ENCODE measurements at regions not wholly inside any gene's neighbourhood (a gene's known extent, or its start where the extent isn't known, plus 50 kb on each side); places are given as distances from the start of the nearest gene placed in this dataset.
"Not testable (repeated sequence)": the region's sequence is repeated elsewhere in the genome, so short reads cannot be mapped to it uniquely, and the experiment has no call there.

DNA sequence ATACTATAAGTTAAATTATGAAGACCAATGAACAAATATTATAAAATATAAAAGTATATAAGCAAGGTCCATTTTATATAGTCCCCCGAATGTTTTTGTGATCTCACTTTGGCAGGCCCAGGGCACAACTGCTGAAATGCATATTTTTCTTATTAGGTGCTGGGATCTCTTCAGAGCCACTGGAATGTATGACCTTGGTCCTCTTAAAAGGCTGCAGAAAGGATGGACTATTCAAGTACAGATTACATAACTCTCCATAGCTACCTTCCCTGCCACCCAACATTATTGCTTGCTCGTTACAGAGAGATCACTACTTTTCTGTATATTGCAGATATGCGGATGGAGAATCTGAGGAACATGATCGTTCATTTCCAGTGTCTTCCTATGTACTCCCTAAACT is 925.6 kb upstream of the CELF4 start:
- Mint-ChIP-seq H3K36me3 (ENCODE audit: low read depth) (no peaks in the 10 kb centered on the region), H3K27me3 (ENCODE audit: insufficient read depth, low read depth, poor library complexity) (peaks cover 5% of the 10 kb centered on the region), H3K4me3 (no peak overlapping the region), H3K9me3 (no peaks in the 10 kb centered on the region), H3K4me1 (peaks cover 24% of the 10 kb centered on the region), H3K27ac (no peak overlapping the region)
- no peaks in the 10 kb centered on the region for H3K79me2 ChIP-seq (replicated peaks; ENCODE audit: insufficient read depth)
- TF ChIP-seq NANOG (IDR thresholded peaks at IDR 0.05; ENCODE audit: borderline replicate concordance): no peak
- TF ChIP-seq JUNB (IDR thresholded peaks at IDR 0.05; ENCODE audit: unreplicated experiment): no peak
- TF ChIP-seq ZNF331 (CRISPR knock-in tag; IDR thresholded peaks at IDR 0.05; ENCODE audit: low read depth): no peak
- no peak for TF ChIP-seq ZNF114 (CRISPR knock-in tag; IDR thresholded peaks at IDR 0.05)
- TF ChIP-seq EZH2phosphoT487 (IDR thresholded peaks at IDR 0.05; ENCODE audit: unreplicated experiment): no peak
- TF ChIP-seq STAT1 (IDR thresholded peaks at IDR 0.05; ENCODE audit: unreplicated experiment): no peak
- TF ChIP-seq EZH2 (IDR thresholded peaks at IDR 0.05; ENCODE audit: low read depth, unreplicated experiment): no peak
- no peak overlapping the region for H3K4me2 ChIP-seq
- H3K4me3 ChIP-seq: no peak overlapping the region
- no peak for DNase-seq (ENCODE audit: low spot score)
- no peak overlapping the region for H2AFZ ChIP-seq
- H3K27me3 ChIP-seq (ENCODE audit: insufficient read depth): no peaks in the 10 kb centered on the region
- no peak for ATAC-seq
- no peaks in the 10 kb centered on the region for H3F3A ChIP-seq (replicated peaks; ENCODE audit: low read depth)
- no peak overlapping the region for H3K27ac ChIP-seq (ENCODE audit: low read depth)
- H3K36me3 ChIP-seq (ENCODE audit: insufficient read depth): no peaks in the 10 kb centered on the region
- peaks cover 4% of the 10 kb centered on the region; the same call in 1 of the 2 replicates for H3K9me2 ChIP-seq (ENCODE audit: insufficient read depth)
- no peaks in the 10 kb centered on the region for H4K20me1 ChIP-seq (replicated peaks; ENCODE audit: insufficient read depth)
- H3K4me1 ChIP-seq (ENCODE audit: insufficient read depth): peaks cover 13% of the 10 kb centered on the region

DNA sequence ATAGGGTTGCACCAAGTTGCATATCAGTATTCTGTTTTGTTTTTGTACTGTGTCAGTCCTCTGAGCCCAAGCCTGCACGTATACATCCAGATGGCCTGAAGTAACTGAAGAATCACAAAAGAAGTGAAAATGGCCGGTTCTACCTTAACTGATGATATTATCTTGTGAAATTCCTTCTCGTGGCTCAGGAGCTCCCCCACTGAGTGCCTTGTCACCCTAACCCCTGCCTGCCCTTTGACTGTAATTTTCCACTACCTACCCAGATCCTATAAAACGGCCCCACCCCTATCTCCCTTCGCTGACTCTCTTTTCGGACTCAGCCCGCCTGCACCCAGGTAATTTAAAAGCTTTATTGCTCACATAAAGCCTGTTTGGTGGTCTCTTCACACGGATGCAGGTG is 924.1 kb upstream of the CELF4 start:
- Histone ChIP-seq H2AFZ (peak overlapping the region; percentile 39; the same call in 1 of the 2 replicates), H3K4me2 (0 out of 2 replicates have a peak overlapping the region, but pooled peaks have one; percentile 42), H3K4me1 (ENCODE audit: insufficient read depth) (peaks cover 13% of the 10 kb centered on the region)
- peaks cover 24% of the 10 kb centered on the region for H3K4me1 Mint-ChIP-seq
- H3K4me3 ChIP-seq; H3K36me3 ChIP-seq (ENCODE audit: insufficient read depth); H3K27ac ChIP-seq (ENCODE audit: low read depth); H3K36me3 Mint-ChIP-seq (ENCODE audit: low read depth); H3K79me2 ChIP-seq (replicated peaks; ENCODE audit: insufficient read depth); H3K9me3 Mint-ChIP-seq; H3K9me2 ChIP-seq (ENCODE audit: insufficient read depth); H3K27me3 ChIP-seq (ENCODE audit: insufficient read depth); H3K4me3 Mint-ChIP-seq; H4K20me1 ChIP-seq (replicated peaks; ENCODE audit: insufficient read depth); H3F3A ChIP-seq (replicated peaks; ENCODE audit: low read depth); H3K27me3 Mint-ChIP-seq (ENCODE audit: insufficient read depth, low read depth, poor library complexity): not testable (repeated sequence)
- DNase-seq (ENCODE audit: low spot score) (peak; percentile 26), ATAC-seq (peak; percentile 38; the same call in 2 of the 3 replicates)
- H3K27ac Mint-ChIP-seq: 0 out of 2 replicates have a peak overlapping the region, but pooled peaks have one; percentile 1

DNA sequence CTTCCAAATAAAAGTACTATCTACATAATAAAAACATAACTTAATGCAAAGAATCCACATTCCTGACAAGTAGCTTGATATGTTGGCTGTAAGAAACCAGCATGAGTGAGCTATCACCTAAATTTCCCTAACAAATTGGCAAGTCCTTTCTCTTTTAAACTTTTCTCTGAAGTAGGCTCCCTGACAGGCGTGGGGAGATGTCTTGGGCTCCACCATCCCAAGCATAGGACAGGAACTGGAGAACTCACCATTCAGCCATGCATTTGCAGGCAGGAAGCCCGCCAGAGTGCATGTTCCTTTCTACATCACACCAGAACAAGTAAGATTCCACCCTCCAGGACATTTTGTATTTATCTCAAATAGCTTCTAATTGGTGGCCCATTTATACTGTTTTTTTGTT is 921.9 kb upstream of the CELF4 start:
- TF ChIP-seq STAT1 (IDR thresholded peaks at IDR 0.05; ENCODE audit: unreplicated experiment) (no peak), ZNF331 (CRISPR knock-in tag; IDR thresholded peaks at IDR 0.05; ENCODE audit: low read depth) (no peak), CREB1 (CRISPR knock-in tag; IDR thresholded peaks at IDR 0.05; ENCODE audit: low read depth) (no peak), EZH2 (IDR thresholded peaks at IDR 0.05; ENCODE audit: low read depth, unreplicated experiment) (no peak), JUNB (IDR thresholded peaks at IDR 0.05; ENCODE audit: unreplicated experiment) (no peak)
- TF ChIP-seq, protein P1, sequence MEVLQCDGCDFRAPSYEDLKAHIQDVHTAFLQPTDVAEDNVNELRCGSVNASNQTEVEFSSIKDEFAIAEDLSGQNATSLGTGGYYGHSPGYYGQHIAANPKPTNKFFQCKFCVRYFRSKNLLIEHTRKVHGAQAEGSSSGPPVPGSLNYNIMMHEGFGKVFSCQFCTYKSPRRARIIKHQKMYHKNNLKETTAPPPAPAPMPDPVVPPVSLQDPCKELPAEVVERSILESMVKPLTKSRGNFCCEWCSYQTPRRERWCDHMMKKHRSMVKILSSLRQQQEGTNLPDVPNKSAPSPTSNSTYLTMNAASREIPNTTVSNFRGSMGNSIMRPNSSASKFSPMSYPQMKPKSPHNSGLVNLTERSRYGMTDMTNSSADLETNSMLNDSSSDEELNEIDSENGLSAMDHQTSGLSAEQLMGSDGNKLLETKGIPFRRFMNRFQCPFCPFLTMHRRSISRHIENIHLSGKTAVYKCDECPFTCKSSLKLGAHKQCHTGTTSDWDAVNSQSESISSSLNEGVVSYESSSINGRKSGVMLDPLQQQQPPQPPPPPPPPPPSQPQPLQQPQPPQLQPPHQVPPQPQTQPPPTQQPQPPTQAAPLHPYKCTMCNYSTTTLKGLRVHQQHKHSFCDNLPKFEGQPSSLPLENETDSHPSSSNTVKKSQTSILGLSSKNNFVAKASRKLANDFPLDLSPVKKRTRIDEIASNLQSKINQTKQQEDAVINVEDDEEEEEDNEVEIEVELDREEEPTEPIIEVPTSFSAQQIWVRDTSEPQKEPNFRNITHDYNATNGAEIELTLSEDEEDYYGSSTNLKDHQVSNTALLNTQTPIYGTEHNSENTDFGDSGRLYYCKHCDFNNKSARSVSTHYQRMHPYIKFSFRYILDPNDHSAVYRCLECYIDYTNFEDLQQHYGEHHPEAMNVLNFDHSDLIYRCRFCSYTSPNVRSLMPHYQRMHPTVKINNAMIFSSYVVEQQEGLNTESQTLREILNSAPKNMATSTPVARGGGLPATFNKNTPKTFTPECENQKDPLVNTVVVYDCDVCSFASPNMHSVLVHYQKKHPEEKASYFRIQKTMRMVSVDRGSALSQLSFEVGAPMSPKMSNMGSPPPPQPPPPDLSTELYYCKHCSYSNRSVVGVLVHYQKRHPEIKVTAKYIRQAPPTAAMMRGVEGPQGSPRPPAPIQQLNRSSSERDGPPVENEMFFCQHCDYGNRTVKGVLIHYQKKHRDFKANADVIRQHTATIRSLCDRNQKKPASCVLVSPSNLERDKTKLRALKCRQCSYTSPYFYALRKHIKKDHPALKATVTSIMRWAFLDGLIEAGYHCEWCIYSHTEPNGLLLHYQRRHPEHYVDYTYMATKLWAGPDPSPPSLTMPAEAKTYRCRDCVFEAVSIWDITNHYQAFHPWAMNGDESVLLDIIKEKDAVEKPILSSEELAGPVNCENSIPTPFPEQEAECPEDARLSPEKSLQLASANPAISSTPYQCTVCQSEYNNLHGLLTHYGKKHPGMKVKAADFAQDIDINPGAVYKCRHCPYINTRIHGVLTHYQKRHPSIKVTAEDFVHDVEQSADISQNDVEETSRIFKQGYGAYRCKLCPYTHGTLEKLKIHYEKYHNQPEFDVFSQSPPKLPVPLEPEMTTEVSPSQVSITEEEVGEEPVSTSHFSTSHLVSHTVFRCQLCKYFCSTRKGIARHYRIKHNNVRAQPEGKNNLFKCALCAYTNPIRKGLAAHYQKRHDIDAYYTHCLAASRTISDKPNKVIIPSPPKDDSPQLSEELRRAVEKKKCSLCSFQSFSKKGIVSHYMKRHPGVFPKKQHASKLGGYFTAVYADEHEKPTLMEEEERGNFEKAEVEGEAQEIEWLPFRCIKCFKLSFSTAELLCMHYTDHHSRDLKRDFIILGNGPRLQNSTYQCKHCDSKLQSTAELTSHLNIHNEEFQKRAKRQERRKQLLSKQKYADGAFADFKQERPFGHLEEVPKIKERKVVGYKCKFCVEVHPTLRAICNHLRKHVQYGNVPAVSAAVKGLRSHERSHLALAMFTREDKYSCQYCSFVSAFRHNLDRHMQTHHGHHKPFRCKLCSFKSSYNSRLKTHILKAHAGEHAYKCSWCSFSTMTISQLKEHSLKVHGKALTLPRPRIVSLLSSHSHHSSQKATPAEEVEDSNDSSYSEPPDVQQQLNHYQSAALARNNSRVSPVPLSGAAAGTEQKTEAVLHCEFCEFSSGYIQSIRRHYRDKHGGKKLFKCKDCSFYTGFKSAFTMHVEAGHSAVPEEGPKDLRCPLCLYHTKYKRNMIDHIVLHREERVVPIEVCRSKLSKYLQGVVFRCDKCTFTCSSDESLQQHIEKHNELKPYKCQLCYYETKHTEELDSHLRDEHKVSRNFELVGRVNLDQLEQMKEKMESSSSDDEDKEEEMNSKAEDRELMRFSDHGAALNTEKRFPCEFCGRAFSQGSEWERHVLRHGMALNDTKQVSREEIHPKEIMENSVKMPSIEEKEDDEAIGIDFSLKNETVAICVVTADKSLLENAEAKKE (CRISPR knock-in tag; IDR thresholded peaks at IDR 0.05): peak; percentile 83
- Histone ChIP-seq H3K27ac (ENCODE audit: low read depth) (no peak overlapping the region), H3K4me2 (0 out of 2 replicates have a peak overlapping the region, but pooled peaks have one; percentile 33), H3K9me2 (ENCODE audit: insufficient read depth) (peaks cover 4% of the 10 kb centered on the region; the same call in 1 of the 2 replicates), H2AFZ (no peak overlapping the region), H4K20me1 (replicated peaks; ENCODE audit: insufficient read depth) (no peaks in the 10 kb centered on the region), H3K79me2 (replicated peaks; ENCODE audit: insufficient read depth) (no peaks in the 10 kb centered on the region), H3K4me3 (no peak overlapping the region), H3K36me3 (ENCODE audit: insufficient read depth) (no peaks in the 10 kb centered on the region), H3K27me3 (ENCODE audit: insufficient read depth) (no peaks in the 10 kb centered on the region), H3K4me1 (ENCODE audit: insufficient read depth) (peaks cover 13% of the 10 kb centered on the region), H3F3A (replicated peaks; ENCODE audit: low read depth) (no peaks in the 10 kb centered on the region)
- ATAC-seq (no peak), DNase-seq (ENCODE audit: low spot score) (peak; percentile 27)
- Mint-ChIP-seq H3K36me3 (ENCODE audit: low read depth) (no peaks in the 10 kb centered on the region), H3K4me1 (peaks cover 24% of the 10 kb centered on the region), H3K4me3 (no peak overlapping the region), H3K27me3 (ENCODE audit: insufficient read depth, low read depth, poor library complexity) (peaks cover 5% of the 10 kb centered on the region), H3K9me3 (no peaks in the 10 kb centered on the region), H3K27ac (0 out of 2 replicates have a peak overlapping the region, but pooled peaks have one; percentile 18)

All from GM23338 (cell line).